Esophagus mucosa (tissue), 1 donor: ENCODE measurements at regions not wholly inside any gene's neighbourhood (a gene's known extent, or its start where the extent isn't known, plus 50 kb on each side); places are given as distances from the start of the nearest gene placed in this dataset.

ENCODE experiments used
- ATAC-seq: fragments of 200-7000 bp; cut with Tn5 transposase; one replicate; pipeline ENCODE4 v1.9.1; 2020
- donor health status: DM: yes; HTN: yes; CAD: no.

DNA sequence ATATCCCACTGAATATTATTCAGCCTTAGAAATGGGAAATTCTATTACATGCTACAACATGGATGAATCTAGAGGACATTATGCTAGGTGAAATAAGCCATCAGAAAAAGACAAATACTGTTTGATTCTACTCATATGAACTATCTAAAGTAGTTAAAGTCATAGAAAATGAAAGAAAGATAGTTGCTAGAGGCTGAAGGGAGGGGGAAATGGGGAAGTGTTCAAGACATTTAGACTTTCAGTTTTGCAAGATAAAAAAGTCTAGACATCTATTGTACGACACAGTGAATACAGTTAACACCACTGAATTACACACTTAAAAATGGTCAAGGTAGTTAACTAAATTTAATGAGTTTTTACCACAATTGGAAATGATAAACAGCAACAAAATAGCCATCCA lies 835.9 kb upstream of the CHAC2 start:
- ATAC-seq, result no peak

DNA sequence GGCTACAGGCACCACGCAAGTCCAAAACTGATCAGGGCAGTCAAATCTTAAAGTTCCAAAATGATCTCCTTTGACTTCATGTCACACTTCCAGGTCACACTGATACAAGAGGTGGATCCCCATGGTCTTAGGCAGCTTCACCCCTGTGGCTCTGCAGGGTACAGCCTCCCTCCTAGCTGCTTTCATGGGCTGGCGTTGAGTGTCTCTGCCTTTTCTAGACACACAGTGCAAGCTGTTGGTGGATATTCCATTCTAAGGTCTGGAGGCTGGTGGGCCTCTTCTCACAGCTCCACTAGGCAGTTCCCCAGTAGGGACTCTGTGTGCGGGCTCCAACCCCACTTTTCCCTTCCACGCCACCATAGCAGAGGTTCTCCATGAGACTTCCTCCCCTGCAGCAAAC lies 838.2 kb upstream of the CHAC2 start:
- ATAC-seq, result no peak

DNA sequence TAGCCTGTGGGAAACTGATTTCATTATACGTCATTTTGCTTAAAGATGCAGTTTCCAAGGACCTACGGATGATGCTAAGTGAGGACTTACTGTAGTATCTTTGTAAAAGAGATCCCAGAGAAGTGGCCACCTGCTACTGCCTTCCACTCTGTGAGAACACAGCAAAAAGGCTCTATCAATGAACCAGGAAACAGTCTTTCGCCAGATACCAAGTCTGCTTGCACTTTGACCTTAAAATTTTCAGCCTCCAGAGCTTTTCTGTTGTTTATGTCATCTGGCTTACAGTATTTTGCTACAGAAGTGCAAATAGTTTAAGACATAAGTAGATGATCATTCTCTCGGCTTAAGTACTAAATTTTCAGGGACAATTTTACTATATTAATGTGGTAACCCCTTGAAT lies 847.9 kb upstream of the CHAC2 start:
- ATAC-seq, result no peak

DNA sequence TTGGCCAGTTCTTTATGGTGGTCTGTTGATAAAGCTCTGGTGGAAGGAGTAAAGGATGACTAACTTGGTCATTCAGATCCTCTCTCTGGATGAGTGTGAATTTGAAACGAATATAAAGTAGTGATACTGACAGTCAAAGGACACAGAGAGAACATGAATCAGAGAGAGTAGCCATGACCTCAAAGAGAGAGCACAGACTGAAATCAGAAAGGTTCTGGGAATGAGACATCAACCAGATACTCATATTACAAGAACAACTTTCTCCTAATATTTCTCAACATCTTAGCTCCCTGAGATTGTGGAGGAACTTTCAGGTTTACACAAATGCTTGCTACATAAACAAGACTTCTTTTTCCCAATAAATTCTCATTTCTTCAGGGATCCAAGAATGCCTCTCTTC lies 849.1 kb upstream of the CHAC2 start:
- no peak for ATAC-seq

DNA sequence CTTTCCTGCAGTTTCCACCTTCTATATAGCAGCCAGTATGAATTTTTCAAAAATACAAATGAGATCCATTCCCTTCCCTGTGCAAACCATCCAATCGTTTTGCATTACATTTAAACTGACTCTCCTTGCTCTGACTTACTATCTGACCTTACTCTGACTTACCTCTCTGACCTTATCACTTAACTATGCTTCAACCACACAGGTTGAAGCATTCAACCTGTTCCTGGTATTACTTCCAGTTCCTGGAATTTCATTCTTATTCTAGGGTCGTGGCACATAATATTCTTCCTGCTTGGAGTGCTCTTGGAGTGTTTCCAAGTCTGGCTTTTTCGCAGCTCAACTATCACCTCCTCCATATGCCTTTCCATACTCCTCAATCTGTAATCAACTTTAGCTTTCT lies 850.6 kb upstream of the CHAC2 start:
- no peak for ATAC-seq

DNA sequence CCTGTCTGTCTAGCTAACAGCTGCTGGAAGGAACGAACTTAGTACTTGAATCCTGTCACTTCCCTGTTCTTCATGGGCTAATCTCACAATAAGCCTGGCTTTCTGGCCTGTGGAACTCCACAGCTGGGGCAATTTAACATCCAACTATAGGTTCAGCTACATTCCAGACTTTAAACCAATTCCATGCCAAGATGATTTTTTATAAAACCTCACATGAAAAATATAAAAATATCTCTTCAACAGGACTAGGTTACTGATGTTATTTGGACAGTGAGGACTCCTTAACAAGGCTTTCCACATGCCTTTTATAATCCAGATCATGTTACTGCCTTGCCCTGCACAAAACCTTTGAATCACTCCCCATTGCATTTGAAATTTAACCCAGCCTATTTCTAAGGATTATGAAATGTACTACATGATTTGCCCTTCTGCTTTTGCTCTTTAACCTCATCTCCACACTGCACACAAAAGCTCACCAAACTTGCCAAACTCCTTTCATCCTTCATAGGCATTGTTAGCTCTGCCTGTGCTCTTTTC lies 863.2 kb upstream of the CHAC2 start:
- no peak for ATAC-seq

DNA sequence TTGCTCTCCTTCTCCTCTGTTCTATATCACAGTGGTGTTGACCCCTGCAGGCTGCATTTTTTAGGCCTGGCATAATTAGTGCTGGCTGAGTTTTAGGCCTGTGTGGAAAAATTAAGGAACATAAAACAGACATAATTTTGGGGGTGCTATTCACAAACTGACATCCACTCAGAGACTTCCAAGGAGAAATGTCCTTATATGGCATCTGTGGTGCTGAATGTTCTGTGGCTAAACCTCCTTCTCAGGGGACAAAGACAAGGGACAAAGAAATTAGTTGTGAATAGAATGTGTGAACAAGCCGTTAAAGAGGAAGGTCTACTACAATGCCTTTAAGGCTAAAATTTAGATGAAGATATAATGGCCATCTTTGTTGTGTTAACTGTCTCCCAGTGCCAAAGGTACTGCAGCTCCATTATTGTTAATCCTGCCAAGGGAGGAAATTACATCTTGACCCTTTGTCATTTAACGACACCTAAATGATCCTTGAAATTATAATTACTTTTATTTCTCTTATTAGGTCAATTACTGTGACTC lies 870.0 kb upstream of the CHAC2 start:
- no peak for ATAC-seq

DNA sequence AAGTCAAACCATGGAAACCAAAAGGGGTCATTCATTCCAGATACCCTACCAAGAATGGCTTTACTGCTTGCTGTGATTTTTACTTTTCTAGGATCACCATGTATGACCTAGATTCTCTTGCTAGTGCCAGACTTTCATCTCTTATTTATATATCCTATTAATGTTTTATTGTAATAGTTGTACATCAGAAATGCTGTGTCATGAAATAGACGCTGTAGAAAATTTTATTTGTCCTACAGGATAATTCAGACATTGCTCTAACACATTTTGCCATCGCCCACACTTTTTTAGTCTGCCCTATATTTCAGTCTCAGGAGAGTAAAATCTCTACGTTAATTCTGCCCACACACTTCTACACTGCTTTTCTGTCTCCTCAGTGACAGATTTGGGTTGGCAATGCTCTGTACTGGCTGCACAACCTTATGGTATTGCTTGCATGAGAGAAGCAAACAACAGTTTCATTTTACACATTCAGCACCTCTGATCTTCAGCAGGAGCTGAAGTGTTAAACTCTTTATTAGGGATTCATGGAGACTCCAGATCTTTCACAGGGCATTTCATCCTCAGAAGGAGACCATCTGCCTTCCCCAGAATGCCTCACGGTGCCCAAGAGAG lies 871.8 kb upstream of the CHAC2 start:
- no peak for ATAC-seq

DNA sequence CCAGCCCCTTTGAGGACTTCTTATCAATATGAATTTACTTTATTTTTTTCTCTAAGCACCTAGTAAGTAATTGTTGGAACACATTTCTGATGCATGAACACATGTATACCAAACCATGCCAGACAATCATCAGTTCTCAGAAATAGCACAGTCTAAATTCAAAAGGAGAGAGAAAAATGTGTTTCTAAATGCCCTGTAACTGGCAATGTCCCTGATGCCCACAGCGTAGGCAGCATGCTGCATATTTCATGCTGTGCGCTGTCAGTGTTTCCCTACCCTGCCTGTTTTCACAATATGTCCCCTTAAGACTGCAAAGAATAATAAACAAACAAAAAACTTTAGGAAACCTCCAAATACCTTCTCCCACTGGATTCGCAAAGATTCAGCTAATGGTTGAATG lies 881.0 kb upstream of the CHAC2 start:
- no peak for ATAC-seq

DNA sequence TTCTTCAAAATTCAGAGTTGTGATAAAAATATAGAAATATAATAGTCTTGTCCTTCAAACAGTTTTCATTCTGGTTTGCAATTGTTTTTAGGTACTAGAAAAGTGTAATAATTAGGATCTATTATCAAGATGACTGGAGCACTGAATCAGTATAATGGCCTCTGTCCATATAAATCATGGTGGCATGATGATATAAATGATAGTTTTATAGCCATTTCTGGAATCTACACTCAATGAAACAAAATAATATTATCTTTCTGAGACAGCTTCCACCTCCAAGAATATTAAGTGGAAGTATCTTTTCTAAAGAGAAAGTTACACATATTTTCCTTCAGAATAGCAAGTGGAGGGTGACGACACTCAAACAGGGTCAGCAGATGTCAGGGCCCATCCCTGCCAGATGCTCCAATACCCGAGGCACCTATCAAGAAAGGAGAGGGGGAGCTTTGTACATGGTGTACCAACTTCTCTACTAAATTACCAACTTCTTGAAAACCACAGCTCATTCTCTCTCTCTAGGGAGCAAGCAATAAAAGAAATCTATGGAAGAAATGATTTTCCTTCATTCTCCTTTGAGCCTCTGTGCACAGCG lies 882.7 kb upstream of the CHAC2 start:
- ATAC-seq, result no peak

DNA sequence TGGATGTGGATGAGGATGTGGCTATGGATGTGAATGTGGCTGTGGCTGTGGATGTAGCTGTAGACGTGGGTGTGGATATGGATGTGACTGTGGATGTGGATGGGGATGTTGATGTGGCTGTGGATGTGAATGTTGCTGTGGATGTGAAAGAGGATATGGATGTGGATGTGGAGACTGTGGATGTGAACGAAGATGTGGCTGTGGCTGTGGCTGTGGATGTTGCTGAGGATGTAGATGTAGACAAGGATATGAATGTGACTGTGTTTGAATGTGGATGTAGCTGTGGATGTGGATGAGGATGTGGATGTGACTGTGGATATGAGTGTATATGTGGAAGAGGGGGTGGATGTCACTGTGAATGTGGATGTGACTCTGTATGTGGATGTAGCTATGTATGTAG lies 884.6 kb upstream of the CHAC2 start:
- ATAC-seq, result no peak

DNA sequence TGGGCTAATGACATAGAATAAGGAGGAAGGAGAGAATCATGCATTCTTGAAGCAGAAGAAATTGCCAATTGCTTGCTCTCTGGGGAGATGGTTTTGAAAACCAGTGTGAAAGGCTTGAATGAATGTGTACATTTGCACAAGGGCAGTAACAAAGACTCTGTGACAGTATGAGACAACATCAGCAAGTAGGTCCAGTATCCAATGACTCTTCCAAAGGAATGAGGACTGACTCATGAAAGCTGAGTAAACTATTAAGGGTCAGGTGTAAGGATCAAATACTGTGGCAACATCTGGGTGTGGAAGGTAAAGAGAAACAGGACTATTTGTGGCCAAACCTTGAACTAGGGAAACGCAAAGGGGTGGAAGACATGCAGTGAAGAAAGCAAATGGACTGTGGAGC lies 886.0 kb upstream of the CHAC2 start:
- ATAC-seq, result no peak

DNA sequence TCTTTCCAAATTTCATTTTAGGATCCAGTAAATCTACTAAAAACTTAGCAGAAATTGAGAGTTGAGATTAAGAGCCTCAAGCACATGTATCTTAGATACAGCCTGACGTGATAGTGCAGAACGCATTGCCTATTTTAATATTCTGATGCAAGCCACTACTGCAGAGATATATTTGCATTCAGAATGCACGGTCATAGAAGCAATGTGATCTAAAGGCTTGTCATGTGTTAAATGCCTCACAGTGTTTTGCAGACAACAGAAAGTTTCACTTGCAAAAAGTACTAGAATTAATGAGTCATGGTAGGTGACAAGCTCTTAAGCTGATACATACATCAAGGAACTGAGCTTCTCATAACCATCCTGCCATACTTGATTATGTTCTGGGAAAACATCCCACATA lies 886.7 kb upstream of the CHAC2 start:
- no peak for ATAC-seq

DNA sequence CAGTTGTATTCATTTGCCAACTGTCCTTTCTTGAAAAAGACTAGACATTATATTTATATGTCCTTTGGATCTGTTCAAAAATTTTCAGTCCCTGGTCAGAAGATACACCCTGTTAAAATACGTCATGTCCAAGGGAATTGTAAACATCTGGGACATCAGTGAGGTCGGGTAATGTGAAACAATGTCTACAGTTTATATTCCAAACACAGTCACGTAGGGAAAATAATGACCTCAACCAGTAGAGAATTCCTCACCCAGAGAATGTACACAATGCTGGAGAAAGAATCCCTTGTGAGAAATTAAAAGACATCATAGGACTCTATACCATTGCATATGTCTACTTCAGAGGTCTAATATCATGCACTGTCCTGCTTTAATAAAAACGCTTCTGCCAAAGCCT lies 888.0 kb upstream of the CHAC2 start:
- no peak for ATAC-seq

DNA sequence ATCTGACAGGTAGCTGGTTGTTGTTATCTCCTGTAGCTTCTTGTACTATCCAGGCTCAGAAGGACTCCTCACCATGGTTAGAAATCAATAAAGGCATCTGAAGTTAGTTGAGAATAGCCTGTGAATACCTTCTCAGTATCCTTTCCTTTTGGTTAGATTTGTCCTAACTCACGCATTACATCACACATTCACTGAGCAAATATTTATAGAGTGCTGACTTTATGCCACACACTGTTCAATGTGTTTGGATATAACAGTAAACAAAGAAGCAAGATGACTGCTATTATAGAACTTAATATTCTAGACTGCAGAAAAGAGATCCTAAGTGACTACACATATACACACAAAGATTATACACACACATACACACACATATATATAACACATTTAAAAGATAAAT lies 889.9 kb upstream of the CHAC2 start:
- no peak for ATAC-seq

DNA sequence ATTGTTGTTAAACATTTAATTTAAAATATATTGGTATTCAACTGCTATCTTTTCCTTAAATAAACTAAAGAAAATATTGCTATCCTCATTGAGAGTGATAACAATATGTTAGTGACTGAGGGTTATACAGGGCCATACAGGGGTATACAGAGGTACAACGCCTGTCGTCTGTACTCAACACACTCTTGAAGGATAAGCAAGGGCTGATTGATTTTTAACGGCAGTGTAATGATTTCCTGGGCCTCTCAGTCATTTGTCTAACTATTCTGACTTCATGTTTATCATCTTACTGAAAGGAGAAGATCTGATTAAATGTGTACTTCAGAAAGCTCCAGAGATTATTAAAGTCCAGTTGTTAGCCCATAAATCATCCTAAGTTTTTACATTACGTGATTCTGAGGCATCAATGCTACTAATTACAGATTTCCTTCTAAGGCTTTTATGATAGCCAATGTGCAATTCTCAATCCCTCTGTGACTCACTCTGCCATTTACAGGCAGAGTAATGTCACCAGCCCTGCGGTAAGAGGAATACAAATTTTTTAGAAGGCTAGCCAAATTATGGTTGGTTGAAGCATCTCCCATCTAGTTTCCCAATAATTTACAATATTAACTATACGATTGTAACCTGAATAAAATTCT lies 893.0 kb upstream of the CHAC2 start:
- no peak for ATAC-seq

DNA sequence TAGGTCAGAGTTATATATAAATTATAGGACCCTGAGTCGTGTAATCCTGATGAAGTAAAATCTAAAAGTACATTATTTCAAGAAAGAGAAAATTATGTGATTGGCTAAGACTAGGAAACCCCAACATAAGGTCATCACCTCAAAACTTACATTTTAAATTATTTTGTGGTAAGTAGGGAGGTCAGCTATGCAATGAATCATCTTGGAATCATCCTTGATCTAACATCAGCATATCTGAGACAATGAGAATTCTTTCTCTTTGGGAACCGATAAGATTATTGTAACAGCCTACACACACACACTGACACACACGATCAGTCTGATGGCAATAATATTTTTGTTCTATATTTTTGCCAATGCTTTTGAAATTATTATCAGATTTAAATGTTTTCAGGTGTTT lies 904.8 kb upstream of the CHAC2 start:
- no peak for ATAC-seq

DNA sequence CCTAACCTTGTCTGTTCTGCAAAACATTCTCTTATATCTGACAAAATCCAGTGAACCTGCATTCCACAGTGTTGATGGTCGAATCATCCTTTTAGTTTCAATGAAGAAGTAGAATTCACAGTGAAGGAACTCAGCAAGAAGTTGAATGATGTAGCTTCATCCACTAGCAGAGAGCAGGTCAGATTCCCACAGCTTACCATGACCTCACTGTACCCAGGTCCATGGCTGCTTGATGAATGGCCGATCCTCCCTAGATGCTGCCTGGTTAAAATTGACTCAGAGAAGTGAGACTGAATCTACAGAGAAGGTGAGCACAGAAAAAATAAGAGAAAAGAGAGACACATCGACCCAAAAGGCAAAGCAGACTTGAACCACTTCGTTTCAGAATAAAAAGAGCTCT lies 906.0 kb upstream of the CHAC2 start:
- ATAC-seq, result no peak

DNA sequence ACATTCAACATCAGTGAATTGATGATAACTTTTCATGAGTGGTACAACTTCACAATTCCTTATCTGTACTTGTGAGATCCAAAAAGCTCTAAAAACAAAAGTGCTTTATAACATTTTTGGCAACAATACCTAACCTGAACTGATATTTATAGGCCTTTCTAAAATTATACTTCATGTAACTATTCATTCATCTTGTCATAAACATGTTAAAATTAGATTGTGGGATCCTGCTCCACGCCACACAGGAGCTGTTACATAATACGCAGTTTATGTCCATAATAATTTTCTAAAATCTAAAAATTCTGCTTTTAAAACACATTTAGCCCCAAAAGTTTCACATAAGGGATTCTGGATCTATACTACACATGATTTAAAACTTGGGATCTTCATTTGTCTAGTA lies 908.5 kb upstream of the CHAC2 start:
- ATAC-seq, result no peak

DNA sequence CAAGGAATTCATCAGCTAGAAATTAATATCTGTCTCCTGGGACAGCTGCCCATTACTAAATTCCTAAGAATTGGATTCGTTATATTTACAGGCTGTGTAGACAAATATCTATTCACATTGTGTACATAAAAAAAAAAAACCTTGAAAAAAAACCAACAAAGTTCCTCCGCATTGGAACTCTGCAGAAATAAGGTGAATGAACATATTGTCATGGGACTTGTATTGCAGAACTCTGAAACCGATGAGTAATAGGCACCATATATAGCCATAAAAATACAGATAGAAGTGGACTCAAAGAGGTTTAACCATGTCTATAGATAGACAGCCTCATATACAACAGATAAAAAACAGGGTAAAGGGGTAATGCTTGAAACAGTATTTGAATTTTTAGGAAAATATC lies 909.9 kb upstream of the CHAC2 start:
- ATAC-seq, result no peak

DNA sequence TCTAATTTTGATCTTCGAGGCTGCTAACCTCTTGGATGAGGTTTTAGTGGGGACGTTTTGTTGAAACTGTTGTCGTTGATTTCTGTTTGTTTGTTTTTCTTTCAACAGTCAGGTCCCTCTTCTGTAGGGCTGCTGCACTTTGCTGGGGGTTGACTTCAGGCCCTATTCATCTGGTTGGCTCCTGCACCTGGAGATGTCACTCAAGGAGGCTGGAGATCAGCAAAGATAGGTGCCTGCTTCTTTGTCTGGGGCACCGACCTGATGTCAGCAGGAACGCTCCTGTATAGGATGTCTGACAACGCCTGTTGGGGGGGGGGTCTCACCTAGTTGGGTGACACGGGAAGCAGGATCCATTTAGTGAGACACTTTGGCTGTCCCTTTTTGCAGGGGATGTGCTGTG lies 915.6 kb upstream of the CHAC2 start:
- no peak for ATAC-seq

DNA sequence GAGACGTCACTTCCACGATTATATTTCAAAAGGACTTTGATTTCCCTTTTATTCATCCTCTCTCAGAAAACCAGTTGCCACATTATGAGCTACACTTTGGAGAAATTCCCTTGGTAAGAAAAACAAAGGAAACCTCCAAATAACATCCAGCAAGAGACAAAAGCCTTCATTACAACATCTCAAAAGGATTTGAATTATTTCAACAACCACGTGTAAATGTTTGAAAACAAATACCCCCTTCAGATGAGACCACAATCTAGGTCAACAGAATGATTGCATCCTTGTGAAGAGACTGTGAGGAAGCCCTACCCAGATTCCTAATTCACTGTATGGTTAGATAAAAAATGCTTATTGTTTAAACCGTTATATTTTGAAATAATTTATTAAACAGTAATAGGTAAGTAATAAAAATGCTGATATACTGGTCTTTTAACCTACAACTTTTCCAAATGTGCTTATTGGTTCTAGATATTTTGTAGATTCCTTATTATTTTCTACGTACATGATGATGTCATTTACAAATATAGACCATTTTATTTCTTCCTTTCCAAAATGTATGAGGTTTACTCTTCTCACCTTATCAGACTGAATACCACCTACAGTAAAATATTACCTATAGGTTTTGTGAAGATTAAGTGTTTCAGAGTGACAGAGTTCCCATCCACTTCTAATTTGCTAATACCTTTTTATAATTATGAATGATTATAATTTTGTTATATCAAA lies 922.7 kb upstream of the CHAC2 start:
- ATAC-seq, result no peak

DNA sequence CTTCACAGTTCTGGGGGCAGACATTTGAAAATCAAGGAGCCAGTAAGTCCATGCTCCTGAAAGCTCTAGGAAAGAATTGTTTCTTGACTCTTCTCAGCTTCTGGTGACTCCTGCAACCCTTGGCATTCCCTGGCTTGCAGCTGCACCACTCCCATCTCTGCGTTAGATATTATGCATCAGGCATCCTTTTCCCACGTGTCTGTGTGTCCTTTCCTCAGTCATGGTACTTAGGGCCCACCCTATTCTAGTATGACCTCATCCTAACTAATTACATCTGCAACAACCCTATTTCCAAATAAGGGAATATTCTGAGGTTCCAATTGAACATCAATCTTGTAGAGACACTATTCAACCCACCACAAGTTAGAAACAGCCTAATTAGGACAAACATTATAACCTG lies 931.7 kb upstream of the CHAC2 start:
- no peak for ATAC-seq

DNA sequence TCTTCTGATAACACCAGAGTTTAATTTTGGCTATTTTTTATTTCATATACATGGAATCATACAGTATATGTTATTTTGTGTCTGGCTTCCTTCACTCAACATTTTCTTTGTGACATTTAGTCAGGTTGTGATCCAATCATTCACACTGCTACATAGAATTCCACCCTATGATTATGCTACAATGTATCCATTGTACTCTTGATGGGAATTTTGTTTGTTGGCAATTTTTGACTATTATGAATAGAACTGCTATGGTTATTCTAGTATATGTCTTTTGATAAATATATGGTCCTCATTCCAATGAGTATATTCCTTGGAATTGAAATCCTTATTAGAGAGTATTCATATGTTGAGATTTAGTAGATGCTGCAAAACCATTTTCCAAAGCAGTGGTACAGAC lies 936.4 kb upstream of the CHAC2 start:
- no peak for ATAC-seq
